HL-60 (cell line): ENCODE measurements at regions not wholly inside any gene's neighbourhood (a gene's known extent, or its start where the extent isn't known, plus 50 kb on each side); places are given as distances from the start of the nearest gene placed in this dataset.

Experiments
- DNase-seq, 2 experiments: peaks; one replicate each; pipeline ENCODE4 v3.0.0-alpha.2; 2010 to 2020; ENCODE audit warnings: low read depth in 1 of 2, low spot score in 1 of 2
- H3K27ac ChIP-seq: fragments of 250-450 bp; sonication (Bioruptor Pico); replicated peaks from 2 replicates; pipeline ENCODE4 v1.5.1; 2020; ENCODE audit warnings: mild to moderate bottlenecking, moderate library complexity
- H3K27me3 ChIP-seq: fragments of 250-450 bp; sonication (Bioruptor Pico); 2 replicates; pipeline ENCODE4 v1.5.1; 2021; ENCODE audit warnings: mild to moderate bottlenecking, moderate library complexity; ENCODE audit not compliant: insufficient read depth, poor library complexity, severe bottlenecking
- H3K4me3 ChIP-seq: replicated peaks from 2 replicates; pipeline ENCODE4 v1.5.1; 2011; ENCODE audit warnings: mild to moderate bottlenecking, control low read depth, low read length; ENCODE audit not compliant: insufficient read depth
- CTCF ChIP-seq: IDR thresholded peaks from one replicate; pipeline ENCODE4 v1.5.1; 2011; ENCODE audit warnings: low read length, control low read depth, inconsistent platforms; ENCODE audit not compliant: insufficient read depth
- GABPA ChIP-seq: IDR thresholded peaks from 2 replicates; pipeline ENCODE4 v1.6.1; 2012; ENCODE audit warnings: low read depth
- POLR2AphosphoS5 ChIP-seq: IDR thresholded peaks from 2 replicates; pipeline ENCODE4 v1.6.1; 2012; ENCODE audit warnings: low read depth
- REST ChIP-seq: IDR thresholded peaks from 2 replicates; pipeline ENCODE4 v1.6.1; 2012; ENCODE audit warnings: low read depth; ENCODE audit not compliant: insufficient replicate concordance
- SPI1 ChIP-seq: IDR thresholded peaks from 2 replicates; pipeline ENCODE4 v1.6.1; 2012; ENCODE audit warnings: low read depth, mild to moderate bottlenecking, borderline replicate concordance

GRCh38 chr4:91904556-91904955 lies 399.2 kb upstream of the GRID2 start:
- no peak for DNase-seq
- no peak for TF ChIP-seq POLR2AphosphoS5
- no peak for TF ChIP-seq SPI1
- TF ChIP-seq GABPA, result no peak
- TF ChIP-seq REST, result no peak
- no peak for TF ChIP-seq CTCF

GRCh38 chr4:91909963-91910362 lies 393.8 kb upstream of the GRID2 start:
- H3K27me3 ChIP-seq, result no peaks in the 10 kb centered on the region
- no peak for TF ChIP-seq CTCF
- TF ChIP-seq POLR2AphosphoS5, result no peak
- no peak for TF ChIP-seq GABPA
- TF ChIP-seq SPI1, result no peak
- TF ChIP-seq REST, result no peak
- no peak overlapping the region for H3K27ac ChIP-seq
- no peak for DNase-seq
- no peak overlapping the region for H3K4me3 ChIP-seq

More at GRCh38 chr4:91904556-91904955, 399.2 kb upstream of the GRID2 start:
- Histone ChIP-seq H3K27ac (no peak overlapping the region), H3K27me3 (no peaks in the 10 kb centered on the region), H3K4me3 (no peak overlapping the region)

GRCh38 chr4:91914176-91914804 lies 389.5 kb upstream of the GRID2 start:
- TF ChIP-seq CTCF, result no peak
- no peak for TF ChIP-seq REST
- no peak for DNase-seq
- Histone ChIP-seq H3K4me3 (no peak overlapping the region), H3K27me3 (no peaks in the 10 kb centered on the region), H3K27ac (no peak overlapping the region)
